ENCODE measurements at regions not wholly inside any gene's neighbourhood (a gene's known extent, or its start where the extent isn't known, plus 50 kb on each side); places are given as distances from the start of the nearest gene placed in this dataset.

DNA sequence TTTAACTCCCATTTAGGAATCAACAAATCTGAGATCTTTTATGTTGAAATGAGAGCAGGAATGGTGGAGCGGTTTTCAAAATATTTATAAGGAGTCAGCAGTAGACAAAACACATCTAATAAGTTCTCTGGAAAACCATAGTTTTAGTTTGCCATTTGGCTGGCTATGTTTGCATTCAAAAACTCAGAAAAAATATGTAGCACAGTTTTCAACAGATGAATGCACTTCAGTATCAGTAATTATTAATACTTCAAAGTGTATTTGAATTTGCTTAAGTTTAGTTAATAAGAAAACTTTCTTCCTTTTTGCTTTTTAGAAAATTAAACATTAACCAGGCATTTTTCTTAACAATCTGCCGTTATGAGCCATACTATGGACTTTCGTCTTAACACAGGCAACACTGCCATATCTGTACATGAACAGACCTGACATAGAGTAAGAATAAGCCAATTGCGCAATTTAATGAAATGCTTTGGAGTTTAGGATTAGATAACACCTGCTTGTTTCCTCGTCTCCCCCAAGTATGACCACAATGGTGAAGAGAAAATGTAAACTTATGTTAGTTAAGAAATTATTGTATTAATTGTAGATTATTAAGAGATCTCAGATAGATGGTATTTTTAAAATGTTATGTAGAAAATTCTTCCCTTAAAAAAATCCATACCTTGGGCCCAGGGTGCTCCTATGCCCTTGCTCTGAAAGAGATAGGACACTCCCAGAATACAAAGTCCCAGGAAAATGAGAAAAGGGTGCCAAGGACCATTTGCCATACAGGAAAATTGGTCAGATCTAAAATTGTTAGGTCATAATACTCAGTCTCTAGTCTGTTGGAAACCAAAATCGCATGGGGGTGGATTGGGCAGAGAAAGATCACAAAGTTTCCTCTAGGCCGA lies 552.3 kb upstream of the ARGLU1 start:
- no peak overlapping the region for H3K4me2 ChIP-seq (ENCODE audit: low read depth, low read length, poor library complexity, severe bottlenecking)
- TF ChIP-seq CTCF (IDR thresholded peaks at IDR 0.05; ENCODE audit: insufficient read depth, low read length, poor library complexity, severe bottlenecking) (no peak), EZH2phosphoT487 (conservative IDR thresholded peaks at IDR 0.05; ENCODE audit: low read length) (no peak)
- no peaks in the 10 kb centered on the region for H3K79me2 ChIP-seq (ENCODE audit: insufficient read depth, low read length)
- H3K9me3 ChIP-seq (ENCODE audit: insufficient read depth, low read length), result no peaks in the 10 kb centered on the region
- H3K36me3 ChIP-seq (ENCODE audit: low read length), result no peaks in the 10 kb centered on the region
- no peaks in the 10 kb centered on the region for H3K9me2 ChIP-seq (replicated peaks; ENCODE audit: insufficient read depth, low read length)
- H3K4me3 ChIP-seq (ENCODE audit: insufficient read depth, low read length, poor library complexity, severe bottlenecking), result no peak overlapping the region
- H3F3A ChIP-seq (ENCODE audit: insufficient read depth), result no peaks in the 10 kb centered on the region
- no peaks in the 10 kb centered on the region for H4K20me1 ChIP-seq (ENCODE audit: low read depth, low read length)
- no peak overlapping the region for H2AFZ ChIP-seq (ENCODE audit: low read depth, low read length, severe bottlenecking)
- H3K9ac ChIP-seq (ENCODE audit: low read length), result no peak overlapping the region
- H3K27me3 ChIP-seq (ENCODE audit: low read length), result no peaks in the 10 kb centered on the region
- H3K27ac ChIP-seq (ENCODE audit: low read depth, low read length), result no peak overlapping the region

GRCh38 chr13:107118506-107118905 lies 550.6 kb upstream of the ARGLU1 start:
- no peak for TF ChIP-seq EZH2phosphoT487 (conservative IDR thresholded peaks at IDR 0.05; ENCODE audit: low read length)
- no peak for TF ChIP-seq CTCF (IDR thresholded peaks at IDR 0.05; ENCODE audit: insufficient read depth, low read length, poor library complexity, severe bottlenecking)
- no peaks in the 10 kb centered on the region for H3K79me2 ChIP-seq (ENCODE audit: insufficient read depth, low read length)
- no peaks in the 10 kb centered on the region for H3K9me3 ChIP-seq (ENCODE audit: insufficient read depth, low read length)
- H3K27me3 ChIP-seq (ENCODE audit: low read length), result no peaks in the 10 kb centered on the region
- no peak overlapping the region for H3K27ac ChIP-seq (ENCODE audit: low read depth, low read length)
- H2AFZ ChIP-seq (ENCODE audit: low read depth, low read length, severe bottlenecking), result no peak overlapping the region
- H3K9me2 ChIP-seq (replicated peaks; ENCODE audit: insufficient read depth, low read length), result no peaks in the 10 kb centered on the region
- no peaks in the 10 kb centered on the region for H3K36me3 ChIP-seq (ENCODE audit: low read length)
- H3K4me3 ChIP-seq (ENCODE audit: insufficient read depth, low read length, poor library complexity, severe bottlenecking), result no peak overlapping the region
- no peaks in the 10 kb centered on the region for H3F3A ChIP-seq (ENCODE audit: insufficient read depth)
- no peak overlapping the region for H3K9ac ChIP-seq (ENCODE audit: low read length)
- H4K20me1 ChIP-seq (ENCODE audit: low read depth, low read length), result no peaks in the 10 kb centered on the region
- no peak overlapping the region for H3K4me2 ChIP-seq (ENCODE audit: low read depth, low read length, poor library complexity, severe bottlenecking)

GRCh38 chr13:107117327-107118012 lies 549.5 kb upstream of the ARGLU1 start:
- no peaks in the 10 kb centered on the region for H3K27me3 ChIP-seq (ENCODE audit: low read length)
- no peak overlapping the region for H2AFZ ChIP-seq (ENCODE audit: low read depth, low read length, severe bottlenecking)
- H3K9me2 ChIP-seq (replicated peaks; ENCODE audit: insufficient read depth, low read length), result no peaks in the 10 kb centered on the region
- no peak overlapping the region for H3K4me3 ChIP-seq (ENCODE audit: insufficient read depth, low read length, poor library complexity, severe bottlenecking)
- no peaks in the 10 kb centered on the region for H3K79me2 ChIP-seq (ENCODE audit: insufficient read depth, low read length)
- no peak overlapping the region for H3K4me2 ChIP-seq (ENCODE audit: low read depth, low read length, poor library complexity, severe bottlenecking)
- TF ChIP-seq EZH2phosphoT487 (conservative IDR thresholded peaks at IDR 0.05; ENCODE audit: low read length) (no peak), CTCF (IDR thresholded peaks at IDR 0.05; ENCODE audit: insufficient read depth, low read length, poor library complexity, severe bottlenecking) (no peak)
- H3K9ac ChIP-seq (ENCODE audit: low read length), result no peak overlapping the region
- H4K20me1 ChIP-seq (ENCODE audit: low read depth, low read length), result no peaks in the 10 kb centered on the region
- no peaks in the 10 kb centered on the region for H3K9me3 ChIP-seq (ENCODE audit: insufficient read depth, low read length)
- no peak overlapping the region for H3K27ac ChIP-seq (ENCODE audit: low read depth, low read length)
- H3K36me3 ChIP-seq (ENCODE audit: low read length), result no peaks in the 10 kb centered on the region
- H3F3A ChIP-seq (ENCODE audit: insufficient read depth), result no peaks in the 10 kb centered on the region

Data from SU-DHL-6 (cell line).